Sciatic nerve (tissue), 2 donors: ENCODE measurements at regions not wholly inside any gene's neighbourhood (a gene's known extent, or its start where the extent isn't known, plus 50 kb on each side); places are given as distances from the start of the nearest gene placed in this dataset.

ENCODE experiments used
- ATAC-seq: fragments of 200-7000 bp; cut with Tn5 transposase; one replicate; pipeline ENCODE4 v1.9.1; 2020; ENCODE audit warnings: mild to moderate bottlenecking, moderate library complexity
- DNase-seq: peaks from one replicate; pipeline ENCODE4 v3.0.0-alpha.2; 2020; ENCODE audit warnings: low spot score
- intact Hi-C: fragments of 100-400 bp; cut with DNase I; formaldehyde crosslinking; loops from one replicate; pipeline ENCODE4 v1.14.2; 2022
- donor health status: DM: no; HTN: no; CAD: no.
- donor health status: DM: no; HTN: no; CAD: no.

- no peak for ATAC-seq
- intact Hi-C loops = no loop called here
- no peak for DNase-seq
Measured at GRCh38 chr2:6630209-6630608, 235.5 kb downstream of the CMPK2 start.

- intact Hi-C loops = no loop called here
- ATAC-seq = no peak
Measured at GRCh38 chr2:6635296-6635695, 230.4 kb downstream of the CMPK2 start.

GRCh38 chr2:6637330-6637729, 228.4 kb downstream of the CMPK2 start:
- ATAC-seq (no peak), DNase-seq (no peak)
- intact Hi-C loops = no loop called here

More at GRCh38 chr2:6635296-6635695, 230.4 kb downstream of the CMPK2 start:
- DNase-seq = no peak

GRCh38 chr2:6639929-6640620, 225.6 kb downstream of the CMPK2 start:
- DNase-seq = no peak
- no peak for ATAC-seq
- intact Hi-C loops = no loop called here

- ATAC-seq = no peak
- intact Hi-C loops = no loop called here
- no peak for DNase-seq
Measured at GRCh38 chr2:6640621-6641015, 225.1 kb downstream of the CMPK2 start.

GRCh38 chr2:6641956-6642355, 223.8 kb downstream of the CMPK2 start:
- ATAC-seq (no peak), DNase-seq (no peak)
- intact Hi-C loops = no loop called here

DNA sequence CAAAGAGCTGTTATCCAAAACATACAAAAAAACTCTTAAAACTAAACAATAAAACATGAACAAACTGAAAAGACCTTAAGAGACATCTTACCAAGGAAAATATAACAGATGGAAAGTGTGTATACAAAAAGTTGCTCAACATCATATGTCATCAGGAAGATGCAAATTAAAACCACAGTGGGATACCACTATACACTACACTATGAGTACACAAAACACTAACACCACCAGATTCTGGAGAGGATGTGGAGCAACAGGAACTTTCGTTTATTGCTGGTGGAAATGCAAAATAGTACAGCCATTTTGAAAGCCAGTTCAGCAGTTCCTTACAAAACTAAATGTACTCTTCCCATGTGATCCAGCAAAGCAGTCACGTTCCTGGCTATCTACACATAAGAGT, 221.4 kb downstream of the CMPK2 start:
- ATAC-seq = no peak
- DNase-seq = no peak
- intact Hi-C loops = no loop called here

DNA sequence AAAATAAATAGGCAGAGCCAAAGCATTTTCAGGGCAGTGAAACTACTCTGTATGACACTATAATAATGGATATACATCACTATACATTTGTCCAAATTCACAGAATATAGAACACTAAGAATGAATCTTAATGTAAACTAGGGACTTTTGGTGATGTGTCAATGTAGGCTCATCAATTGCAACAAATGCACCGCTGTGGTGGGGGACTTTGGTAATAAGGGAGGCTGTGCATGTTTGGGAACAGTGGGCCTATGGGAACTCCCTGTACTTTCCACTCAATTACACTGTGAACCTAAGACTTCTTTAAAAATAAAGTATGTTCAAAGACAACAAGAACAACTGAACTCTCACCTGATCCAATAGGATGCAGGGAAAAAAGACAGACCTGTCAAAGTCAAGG, 220.7 kb downstream of the CMPK2 start:
- DNase-seq (no peak), ATAC-seq (no peak)
- intact Hi-C loops = no loop called here

DNA sequence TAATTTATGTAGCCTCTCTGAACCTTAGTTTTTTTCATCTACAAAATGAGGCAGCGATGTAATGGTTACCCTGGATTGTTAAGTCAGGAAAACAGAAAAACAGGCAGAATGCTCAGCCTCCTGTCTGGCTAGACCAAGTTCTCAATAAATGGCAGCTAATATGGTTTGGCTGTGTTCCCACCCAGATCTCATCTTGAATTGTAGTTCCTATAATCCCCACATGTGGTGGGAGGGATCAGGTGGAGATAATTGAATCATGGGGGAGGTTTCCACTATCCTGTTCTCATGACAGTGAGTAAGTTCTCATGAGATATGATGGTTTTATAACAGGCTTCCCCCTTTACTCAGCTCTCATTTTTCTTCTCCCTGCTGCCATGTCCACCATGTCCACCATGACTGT, 220.0 kb downstream of the CMPK2 start:
- intact Hi-C loops = no loop called here
- DNase-seq (no peak), ATAC-seq (no peak)

DNA sequence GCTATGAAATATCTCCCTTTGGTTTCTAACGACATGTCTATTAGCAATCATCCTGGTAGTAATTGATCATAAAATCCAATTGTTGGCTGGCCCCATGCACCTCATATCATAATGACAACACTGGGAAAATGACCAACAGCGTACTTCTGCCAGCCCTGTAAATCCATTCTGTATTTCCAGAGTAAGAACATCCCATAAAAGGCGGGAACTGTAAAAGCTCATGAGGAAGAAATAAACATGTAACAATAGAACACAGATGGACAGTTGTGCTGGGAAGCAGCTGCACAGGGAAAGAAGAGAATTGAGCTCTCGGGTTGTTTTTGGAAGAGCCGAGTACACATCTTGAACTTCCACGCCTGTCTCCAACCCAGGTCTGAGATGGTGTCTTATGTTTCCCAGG, 218.7 kb downstream of the CMPK2 start:
- ATAC-seq = no peak

DNA sequence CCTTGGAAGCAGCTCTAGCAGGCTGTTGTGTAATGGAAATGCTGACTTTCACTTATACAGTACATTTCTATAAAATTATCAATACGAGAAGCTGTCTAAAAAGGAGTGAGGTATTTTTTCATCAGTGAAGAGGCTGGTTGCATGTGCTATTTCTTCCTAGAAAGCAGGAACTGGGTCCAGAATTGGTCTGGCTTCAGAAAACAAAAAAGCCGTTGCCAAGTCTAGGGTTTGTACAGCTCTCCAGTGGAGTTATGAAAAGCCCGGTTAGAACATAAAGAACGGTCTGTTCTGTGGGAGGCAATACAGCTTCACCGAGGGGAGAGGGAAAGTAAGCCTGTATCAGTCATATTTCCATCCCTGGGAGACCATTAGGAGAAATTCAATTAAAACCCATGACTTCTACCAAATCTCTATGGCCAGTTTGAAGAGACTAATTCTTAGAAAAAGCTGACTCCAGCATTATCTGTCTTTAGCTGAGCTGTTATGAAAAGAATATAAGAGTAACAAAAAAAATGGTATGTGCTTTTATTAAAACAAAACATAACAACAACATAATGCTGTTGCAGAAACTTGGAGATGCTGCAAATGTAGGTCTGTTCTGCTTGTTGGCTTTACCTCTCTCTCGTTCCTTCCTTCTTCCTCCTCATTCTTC, 217.0 kb downstream of the CMPK2 start:
- intact Hi-C loops = no loop called here
- no peak for ATAC-seq

More for the DNA sequence above, 218.7 kb downstream of the CMPK2 start:
- intact Hi-C loops = no loop called here
- no peak for DNase-seq

GRCh38 chr2:6650311-6650710, 215.4 kb downstream of the CMPK2 start:
- no peak for DNase-seq
- intact Hi-C loops = no loop called here
- ATAC-seq = no peak

More for the DNA sequence above, 217.0 kb downstream of the CMPK2 start:
- DNase-seq = no peak

DNA sequence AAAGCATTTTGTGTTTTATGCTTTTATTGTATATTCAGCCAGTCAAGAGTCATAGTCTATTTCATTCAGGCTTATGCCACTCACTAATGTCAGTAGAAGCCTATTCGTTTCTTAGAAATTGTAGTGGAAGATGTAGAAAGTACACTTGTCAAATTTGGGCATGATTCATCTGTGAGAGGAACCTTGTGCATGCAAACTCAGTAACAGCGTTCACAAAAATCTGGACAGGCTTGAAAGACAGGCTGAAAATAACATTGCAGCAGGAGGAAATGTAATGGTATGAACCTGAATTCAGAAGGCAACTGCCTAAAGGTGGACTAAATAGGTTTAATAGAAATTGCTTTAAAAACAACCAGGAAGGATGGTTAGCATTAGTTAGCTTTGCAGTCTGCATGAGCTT, 213.5 kb downstream of the CMPK2 start:
- ATAC-seq (no peak), DNase-seq (no peak)
- intact Hi-C loops = no loop called here

- ATAC-seq = no peak
- intact Hi-C loops = no loop called here
- DNase-seq = no peak
Measured at GRCh38 chr2:6653281-6653750, 212.4 kb downstream of the CMPK2 start.

GRCh38 chr2:6654279-6654678, 211.4 kb downstream of the CMPK2 start:
- intact Hi-C loops = no loop called here
- DNase-seq (no peak), ATAC-seq (no peak)

GRCh38 chr2:6656633-6657032, 209.1 kb downstream of the CMPK2 start:
- DNase-seq = no peak
- no peak for ATAC-seq

GRCh38 chr2:6657136-6657535, 208.6 kb downstream of the CMPK2 start:
- no peak for DNase-seq
- no peak for ATAC-seq
- intact Hi-C loops = no loop called here

More at GRCh38 chr2:6656633-6657032, 209.1 kb downstream of the CMPK2 start:
- intact Hi-C loops = no loop called here

GRCh38 chr2:6657855-6658254, 207.9 kb downstream of the CMPK2 start:
- ATAC-seq (no peak), DNase-seq (no peak)
- intact Hi-C loops = no loop called here

DNA sequence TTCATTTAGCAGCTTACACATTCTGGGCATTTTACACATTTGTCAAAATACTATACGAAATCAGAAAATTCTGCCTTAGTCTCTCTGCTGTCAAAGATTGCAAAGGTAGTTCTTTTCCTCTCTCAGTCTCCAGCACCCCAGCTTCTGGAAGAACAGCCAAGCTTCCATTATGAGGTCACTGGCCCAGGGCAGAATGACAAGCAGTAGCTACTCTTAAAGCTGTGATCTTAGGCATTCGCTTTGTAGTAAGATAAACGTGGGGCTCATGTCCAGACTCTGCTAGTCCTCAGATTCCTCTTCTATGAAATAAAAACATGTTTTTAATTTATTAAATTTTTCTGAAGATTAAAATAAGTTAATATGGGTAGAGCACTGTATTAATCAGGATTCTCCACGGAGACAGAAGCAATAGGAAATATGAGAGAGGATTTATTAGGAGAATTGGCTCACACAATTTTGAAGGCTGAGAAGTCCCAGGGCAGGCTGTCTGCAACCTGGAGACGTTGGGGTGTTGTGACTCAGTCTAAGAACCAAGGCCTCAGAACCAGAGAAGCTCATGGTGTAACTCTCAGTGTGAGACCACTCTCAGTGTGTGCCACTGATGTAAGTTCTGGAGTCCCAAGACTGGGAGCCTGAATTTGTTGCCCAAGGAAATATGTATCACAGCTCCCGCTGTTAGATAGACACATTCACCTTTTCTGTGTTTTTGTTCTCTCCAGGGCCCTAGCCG, 201.2 kb downstream of the CMPK2 start:
- intact Hi-C loops = no loop called here
- DNase-seq (no peak), ATAC-seq (no peak)
